Right lung (tissue), 2 donors: ENCODE measurements at regions not wholly inside any gene's neighbourhood (a gene's known extent, or its start where the extent isn't known, plus 50 kb on each side); places are given as distances from the start of the nearest gene placed in this dataset.

Source experiments
- DNase-seq, 2 donors: peaks; one replicate each; pipeline ENCODE4 v3.0.0-alpha.2; 2013

- no peak for DNase-seq
Observed at GRCh38 chr7:33661430-33662160, 243.7 kb upstream of the BMPER start.

GRCh38 chr7:33666531-33666930 lies 238.8 kb upstream of the BMPER start:
- DNase-seq = no peak

DNA sequence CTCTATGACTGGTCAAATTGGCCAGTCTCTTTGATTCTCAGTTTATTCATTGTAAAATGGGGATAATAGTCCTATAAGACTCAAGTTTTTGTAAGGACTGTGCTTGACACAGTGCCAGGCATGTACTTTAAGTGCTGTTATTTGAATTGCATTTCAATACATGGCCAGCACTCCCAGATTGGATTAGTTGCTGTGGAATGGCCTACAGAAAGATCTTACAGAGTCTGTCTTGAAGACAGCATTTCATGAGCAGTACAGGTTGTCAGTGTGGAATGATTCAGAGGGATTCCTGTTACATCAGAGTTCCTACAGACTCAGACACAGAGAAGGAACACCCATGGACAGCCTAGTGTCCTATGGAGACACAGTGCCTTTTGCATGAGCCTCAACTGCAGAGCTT lies 238.1 kb upstream of the BMPER start:
- no peak for DNase-seq

- no peak for DNase-seq
Observed at GRCh38 chr7:33669251-33669670, 236.1 kb upstream of the BMPER start.

GRCh38 chr7:33671531-33672262 lies 233.6 kb upstream of the BMPER start:
- DNase-seq = no peak

DNA sequence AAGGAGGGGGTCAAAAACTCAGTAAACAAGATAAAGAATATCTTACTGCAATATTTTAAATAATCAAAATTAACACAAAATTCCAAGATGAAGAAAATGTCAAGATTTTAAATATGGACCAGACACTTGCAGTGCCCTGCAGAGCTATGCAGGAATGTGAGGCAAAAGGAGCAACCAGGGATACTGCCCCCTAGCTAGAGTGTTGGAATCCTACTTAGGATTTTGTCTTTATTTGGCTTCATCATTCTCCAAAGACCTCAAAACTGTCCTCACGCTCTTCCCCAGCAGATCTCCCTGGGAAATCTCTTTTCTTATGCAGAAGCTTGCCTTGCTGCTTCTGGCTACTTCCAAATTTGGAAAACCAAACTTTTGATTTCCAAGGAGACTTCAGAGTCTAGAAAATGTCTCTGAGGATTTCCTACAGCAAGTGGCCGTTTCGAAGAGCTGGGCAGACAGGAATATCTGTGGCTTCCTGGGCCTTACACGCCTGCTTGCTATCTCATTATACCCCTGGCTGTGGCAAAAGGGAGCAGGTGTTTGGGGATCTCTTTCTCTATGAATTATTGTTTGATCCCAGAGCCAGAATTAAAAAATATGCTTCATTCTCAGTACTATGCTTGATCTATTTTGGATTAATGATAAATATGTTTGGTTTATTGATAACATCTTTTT lies 232.2 kb upstream of the BMPER start:
- no peak for DNase-seq

GRCh38 chr7:33674804-33675411 lies 230.4 kb upstream of the BMPER start:
- DNase-seq = no peak

DNA sequence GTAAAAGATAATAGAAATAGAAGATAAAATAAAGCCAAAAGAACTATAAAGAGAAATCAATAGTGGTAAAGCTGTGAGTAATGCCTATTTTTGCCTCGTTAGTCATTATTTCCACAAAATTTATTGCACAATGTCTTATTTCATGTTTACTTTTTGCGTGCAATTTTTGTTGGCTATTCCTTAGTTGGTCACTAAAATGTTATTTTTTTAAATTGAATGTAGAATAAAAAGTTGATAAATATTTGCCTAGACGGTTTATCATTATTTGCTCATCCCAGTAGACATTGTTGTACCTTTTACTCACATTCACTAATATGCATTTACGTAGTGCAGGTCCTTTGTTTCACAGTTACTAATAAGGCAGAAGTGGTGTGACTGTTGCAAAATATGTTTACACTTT lies 227.8 kb upstream of the BMPER start:
- no peak for DNase-seq

- DNase-seq = no peak
Observed at GRCh38 chr7:33678569-33679335, 226.6 kb upstream of the BMPER start.

- DNase-seq = no peak
Observed at GRCh38 chr7:33680682-33681081, 224.7 kb upstream of the BMPER start.

- DNase-seq = no peak
Observed at GRCh38 chr7:33685503-33685902, 219.8 kb upstream of the BMPER start.

GRCh38 chr7:33685981-33686683 lies 219.2 kb upstream of the BMPER start:
- no peak for DNase-seq

- DNase-seq = no peak
Observed at GRCh38 chr7:33687625-33688024, 217.7 kb upstream of the BMPER start.

GRCh38 chr7:33691180-33691579 lies 214.2 kb upstream of the BMPER start:
- DNase-seq = no peak

DNA sequence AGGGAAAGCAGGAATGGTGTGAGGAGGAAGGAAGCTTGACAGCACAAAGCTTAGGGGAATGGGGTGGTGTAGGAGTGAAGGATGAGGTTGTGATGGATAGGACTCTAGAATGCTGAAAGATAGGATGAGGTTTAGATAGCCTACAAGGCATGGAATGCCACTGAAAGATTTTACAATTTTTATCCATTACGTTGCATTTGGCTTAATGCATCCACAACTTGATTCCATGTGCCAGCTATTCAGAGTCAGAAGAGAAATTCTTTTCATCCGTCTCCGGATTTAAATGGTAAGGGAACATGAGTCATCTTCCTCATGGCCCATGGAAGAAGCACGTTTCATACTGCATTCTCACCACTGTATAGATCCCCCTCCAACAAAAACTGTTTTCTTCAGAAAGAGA lies 212.4 kb upstream of the BMPER start:
- no peak for DNase-seq

DNA sequence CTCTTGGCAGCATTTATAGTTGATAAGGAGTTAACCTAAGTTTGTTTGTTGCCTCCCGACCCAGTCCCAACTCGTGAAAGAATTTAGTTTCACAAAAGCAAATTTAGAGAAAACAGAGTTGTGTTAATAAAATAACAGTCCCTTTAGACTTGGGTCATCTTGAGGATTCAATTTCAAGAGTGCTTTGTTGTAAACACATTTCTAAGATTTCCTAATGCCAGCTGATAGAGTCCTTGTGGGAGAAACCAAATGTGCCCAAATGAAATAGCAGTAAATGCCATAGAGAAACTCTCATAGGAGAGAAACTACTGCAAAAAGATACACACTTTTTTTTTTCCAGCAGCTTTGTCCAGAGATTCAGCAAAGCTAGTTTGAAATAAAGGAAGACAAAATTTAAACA lies 211.3 kb upstream of the BMPER start:
- no peak for DNase-seq

DNA sequence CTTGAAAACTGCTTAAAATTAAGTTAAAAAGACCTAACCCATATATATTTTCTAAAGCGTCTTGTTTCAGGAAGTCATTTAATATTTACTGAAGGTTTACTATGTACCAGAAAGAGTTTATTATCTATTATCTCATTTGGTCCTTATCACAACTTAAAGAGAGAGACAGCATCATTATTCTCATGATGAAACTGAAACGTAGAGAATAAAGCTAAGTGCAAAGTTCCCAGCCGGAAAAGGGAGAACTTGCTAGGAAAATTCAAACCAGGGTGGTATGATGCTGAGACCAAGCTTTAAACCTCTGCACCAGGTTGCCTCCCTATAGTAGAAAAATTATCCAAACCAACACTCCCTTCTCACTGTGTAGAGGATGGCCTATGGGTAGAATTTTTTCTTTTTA lies 207.7 kb upstream of the BMPER start:
- DNase-seq = no peak

DNA sequence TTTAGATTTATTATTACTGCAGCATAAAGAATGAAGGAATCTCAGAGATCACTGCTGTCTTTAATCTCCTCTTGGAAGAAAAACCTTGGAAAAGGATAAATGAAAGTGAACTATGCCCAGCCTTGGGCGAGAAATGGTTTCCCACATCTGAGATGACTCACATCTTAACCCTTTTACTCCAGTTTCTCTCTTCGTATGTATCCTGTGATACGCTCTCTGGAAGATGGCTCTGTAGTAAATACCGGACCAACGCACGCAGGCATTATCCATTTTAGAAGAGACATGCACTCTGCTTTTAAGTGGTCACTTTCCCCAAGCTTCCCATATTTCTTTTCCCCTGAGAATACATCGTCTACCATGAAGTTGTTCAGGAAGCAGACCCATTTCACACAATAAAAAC lies 207.3 kb upstream of the BMPER start:
- no peak for DNase-seq

- no peak for DNase-seq
Observed at GRCh38 chr7:33698692-33699128, 206.6 kb upstream of the BMPER start.

DNA sequence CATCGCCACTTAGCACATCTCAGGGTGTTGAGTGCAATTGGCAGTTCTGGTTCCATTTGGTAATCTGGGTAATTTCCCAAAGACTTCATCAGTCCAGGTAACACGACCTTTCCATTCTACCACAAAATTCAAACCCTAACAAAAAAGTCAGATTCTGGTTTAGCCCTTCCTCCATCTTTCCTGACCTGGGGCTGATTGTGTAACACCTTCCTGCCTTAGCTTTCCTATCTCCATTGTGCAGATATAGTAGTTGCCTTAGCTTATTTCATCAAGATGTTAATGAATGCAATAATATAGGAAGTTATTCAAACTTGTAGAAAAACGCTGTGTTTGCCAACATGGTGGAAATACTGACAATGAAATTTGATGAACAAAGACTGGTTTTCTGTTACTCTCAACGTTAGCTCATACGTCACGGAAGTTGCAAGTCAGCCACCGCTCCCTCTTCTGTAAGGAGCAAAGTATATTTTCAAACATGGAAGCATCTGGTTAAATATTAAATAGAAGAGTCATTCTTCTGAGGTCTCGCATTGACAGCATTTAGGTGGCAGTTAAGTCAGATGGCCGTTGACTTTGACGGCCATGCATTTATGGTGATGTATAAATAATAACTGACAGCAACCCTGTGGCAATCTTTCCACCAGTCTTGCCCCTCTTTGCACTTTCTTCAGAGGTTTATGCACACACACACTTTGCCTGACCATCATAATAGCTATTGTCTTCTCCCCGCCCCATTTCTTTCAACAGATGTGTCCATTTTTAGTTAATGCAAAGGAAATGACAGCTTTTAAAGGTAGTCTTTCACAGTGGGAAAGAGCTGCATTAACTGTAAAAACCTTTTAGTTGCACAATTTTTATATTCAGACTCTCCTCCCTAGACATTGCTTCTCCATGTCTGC lies 205.1 kb upstream of the BMPER start:
- no peak for DNase-seq
